Spleen (tissue), 11 donors: ENCODE measurements at regions not wholly inside any gene's neighbourhood (a gene's known extent, or its start where the extent isn't known, plus 50 kb on each side); places are given as distances from the start of the nearest gene placed in this dataset.
"Not testable (repeated sequence)": the region's sequence is repeated elsewhere in the genome, so short reads cannot be mapped to it uniquely, and the experiment has no call there.

ENCODE experiments used
- DNase-seq: peaks from one replicate; pipeline ENCODE4 v3.0.0-alpha.2; 2020
- H3K27ac ChIP-seq, 8 donors: fragments of 200-600 bp; sonication (generic) in 7 of 8; 1 replicate in 4 of 8; 2 replicates in 4 of 8; pipeline versions ENCODE4 v1.5.0 to v1.8.0; 2016 to 2021; ENCODE audit warnings: inconsistent platforms in 4 of 8, mild to moderate bottlenecking in 4 of 8, moderate library complexity in 1 of 8
- H3K27me3 ChIP-seq, 7 donors: fragments of 200-600 bp; sonication (generic) in 6 of 7; replicated peaks in 1 of 7; 1 replicate in 4 of 7; 2 replicates in 3 of 7; pipeline versions ENCODE4 v1.5.0 to v1.8.0; 2016 to 2021; ENCODE audit warnings: inconsistent platforms in 3 of 7, mild to moderate bottlenecking in 1 of 7
- H3K36me3 ChIP-seq, 6 donors: fragments of 200-600 bp; sonication (generic) in 5 of 6; 1 replicate in 4 of 6; 2 replicates in 2 of 6; pipeline versions ENCODE4 v1.5.0 to v1.8.0; 2016 to 2021; ENCODE audit warnings: inconsistent platforms in 2 of 6
- H3K4me1 ChIP-seq, 6 donors: fragments of 200-600 bp; sonication (generic) in 5 of 6; 1 replicate in 3 of 6; 2 replicates in 3 of 6; pipeline versions ENCODE4 v1.5.0 to v1.8.0; 2016 to 2021; ENCODE audit warnings: inconsistent platforms in 3 of 6
- H3K4me3 ChIP-seq, 8 donors: fragments of 200-600 bp; sonication (generic) in 7 of 8; 1 replicate in 4 of 8; 2 replicates in 4 of 8; pipeline versions ENCODE4 v1.5.0 to v1.8.0; 2016 to 2021; ENCODE audit warnings: inconsistent platforms in 4 of 8, mild to moderate bottlenecking in 4 of 8, moderate library complexity in 2 of 8
- H3K9me3 ChIP-seq, 8 donors: fragments of 200-600 bp; sonication (generic) in 7 of 8; 1 replicate in 4 of 8; 2 replicates in 4 of 8; pipeline versions ENCODE4 v1.5.0 to v1.8.0; 2016 to 2021; ENCODE audit warnings: inconsistent platforms in 4 of 8
- POLR2A ChIP-seq, 3 donors: fragments of 450-650 bp; IDR thresholded peaks; one replicate each; pipeline ENCODE4 v1.5.1; 2017; ENCODE audit warnings: antibody characterized with exemption in 3 of 3, mild to moderate bottlenecking in 1 of 3
- POLR2AphosphoS5 ChIP-seq, 3 donors: sonication (generic); formaldehyde crosslinking; IDR thresholded peaks; one replicate each; pipeline ENCODE4 v1.5.1; 2017; ENCODE audit warnings: antibody characterized with exemption in 3 of 3
- WGBS, 5 donors: extraction: QIAGEN DNeasy Blood & Tissue Kit in 3 of 5; methylation state at CpG; one replicate each; pipeline versions ENCODE4 v1.1.5 to v1.1.7; 2013 to 2018; 5-methylcytosine and 5-hydroxymethylcytosine counted together
- intact Hi-C: fragments of 100-400 bp; cut with DNase I; formaldehyde crosslinking; loops from one replicate; pipeline ENCODE4 v1.15.0; 2023; ENCODE audit warnings: low total_unique reads
- TF ChIP-seq, protein P1 (sequence below), 11 experiments: fragments of 200-600 bp in 7 of 11; fragments of 450-650 bp in 4 of 11; sonication (generic) in 4 of 11; IDR thresholded peaks in 8 of 11; conservative IDR thresholded peaks in 3 of 11; 1 replicate in 7 of 11; 2 replicates in 4 of 11; pipeline versions ENCODE4 v1.4.0 to v1.8.0; 2016 to 2021; ENCODE audit warnings: antibody characterized with exemption in 11 of 11, inconsistent platforms in 4 of 11, mild to moderate bottlenecking in 1 of 11
- donor health status: healthy with polysubstance abuse.
- donor health status: DM: no; HTN: no; CAD: no; lungs with moderate emphysema.
- donor health status: DM: no; HTN: no; CAD: no.
- donor health status: Bipolar disorder and iron deficiency.
- donor health status: healthy.
- donor health status: DM: no; HTN: no; CAD: no.
- donor health status: DM: yes; HTN: yes; CAD: no.

DNA sequence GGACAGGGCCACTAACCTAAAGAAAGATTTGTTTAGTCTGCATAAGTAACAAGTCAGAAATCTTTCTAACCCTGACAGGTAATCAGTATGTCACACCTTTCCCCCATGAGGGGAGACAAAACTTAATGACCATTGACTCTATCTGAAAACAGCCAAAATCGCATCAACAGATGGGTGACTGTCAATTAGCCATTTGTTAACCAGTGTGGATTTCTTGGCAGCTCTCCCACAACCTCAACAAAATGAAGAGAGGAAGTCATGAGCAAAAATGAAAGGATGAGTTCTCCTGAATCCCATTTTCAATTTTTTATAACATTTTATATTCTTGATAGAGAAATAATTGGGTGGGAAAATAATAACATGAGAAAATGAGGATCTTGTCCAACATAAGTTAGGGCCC, 84.6 kb upstream of the SNX2 start:
- 24 to 63% (median 42%) methylated on average over 1 of the region's 1 CpG for WGBS, 5 donors
- Histone ChIP-seq H3K4me3 (no peak overlapping the region), H3K27me3 (no peaks in the 10 kb centered on the region), H3K27ac (no peak overlapping the region), H3K9me3 (no peaks in the 10 kb centered on the region), H3K36me3 (no peaks in the 10 kb centered on the region), H3K4me1 (peaks cover 0 to 11% (median 3%) of the 10 kb centered on the region in 6 donors)
- intact Hi-C loops: no loop called here
- TF ChIP-seq, protein P1, sequence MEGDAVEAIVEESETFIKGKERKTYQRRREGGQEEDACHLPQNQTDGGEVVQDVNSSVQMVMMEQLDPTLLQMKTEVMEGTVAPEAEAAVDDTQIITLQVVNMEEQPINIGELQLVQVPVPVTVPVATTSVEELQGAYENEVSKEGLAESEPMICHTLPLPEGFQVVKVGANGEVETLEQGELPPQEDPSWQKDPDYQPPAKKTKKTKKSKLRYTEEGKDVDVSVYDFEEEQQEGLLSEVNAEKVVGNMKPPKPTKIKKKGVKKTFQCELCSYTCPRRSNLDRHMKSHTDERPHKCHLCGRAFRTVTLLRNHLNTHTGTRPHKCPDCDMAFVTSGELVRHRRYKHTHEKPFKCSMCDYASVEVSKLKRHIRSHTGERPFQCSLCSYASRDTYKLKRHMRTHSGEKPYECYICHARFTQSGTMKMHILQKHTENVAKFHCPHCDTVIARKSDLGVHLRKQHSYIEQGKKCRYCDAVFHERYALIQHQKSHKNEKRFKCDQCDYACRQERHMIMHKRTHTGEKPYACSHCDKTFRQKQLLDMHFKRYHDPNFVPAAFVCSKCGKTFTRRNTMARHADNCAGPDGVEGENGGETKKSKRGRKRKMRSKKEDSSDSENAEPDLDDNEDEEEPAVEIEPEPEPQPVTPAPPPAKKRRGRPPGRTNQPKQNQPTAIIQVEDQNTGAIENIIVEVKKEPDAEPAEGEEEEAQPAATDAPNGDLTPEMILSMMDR (IDR thresholded peaks at IDR 0.05 in 8 of 11, conservative IDR thresholded peaks at IDR 0.05 in 3 of 11): no peak
- no peak for TF ChIP-seq POLR2A (IDR thresholded peaks at IDR 0.05)
- no peak for TF ChIP-seq POLR2AphosphoS5 (IDR thresholded peaks at IDR 0.05)
- no peak for DNase-seq

DNA sequence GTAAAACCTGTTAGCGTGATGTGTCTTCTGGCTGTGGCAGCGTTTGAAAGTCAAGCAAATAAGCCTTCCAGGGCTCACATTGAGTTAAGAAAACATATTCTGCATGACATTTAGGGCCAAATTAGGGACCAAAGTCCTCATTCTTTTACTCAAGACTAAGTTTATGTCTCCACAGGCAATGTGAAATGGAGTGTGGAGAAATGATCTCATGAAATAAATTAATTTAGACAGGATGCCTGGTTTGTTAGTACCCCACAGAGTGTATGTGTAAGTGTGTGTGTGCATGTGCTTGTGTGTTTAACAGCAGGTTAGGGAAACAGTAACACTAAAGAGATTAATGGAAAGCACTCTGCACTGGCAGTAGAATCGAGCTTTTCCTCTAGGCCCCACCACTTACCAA, 82.9 kb upstream of the SNX2 start:
- Histone ChIP-seq H3K4me1 (peaks cover 0 to 20% (median 9%) of the 10 kb centered on the region in 6 donors), H3K27me3 (no peaks in the 10 kb centered on the region), H3K4me3 (no peak overlapping the region), H3K36me3 (no peaks in the 10 kb centered on the region), H3K27ac (no peak overlapping the region), H3K9me3 (no peaks in the 10 kb centered on the region)
- intact Hi-C loops: no loop called here
- no peak for DNase-seq
- 68 to 89% (median 83%) methylated on average over 3 of the region's 3 CpGs for WGBS, 5 donors
- TF ChIP-seq POLR2A (IDR thresholded peaks at IDR 0.05): no peak
- TF ChIP-seq, protein P1 (IDR thresholded peaks at IDR 0.05 in 8 of 11, conservative IDR thresholded peaks at IDR 0.05 in 3 of 11): no peak
- no peak for TF ChIP-seq POLR2AphosphoS5 (IDR thresholded peaks at IDR 0.05)

DNA sequence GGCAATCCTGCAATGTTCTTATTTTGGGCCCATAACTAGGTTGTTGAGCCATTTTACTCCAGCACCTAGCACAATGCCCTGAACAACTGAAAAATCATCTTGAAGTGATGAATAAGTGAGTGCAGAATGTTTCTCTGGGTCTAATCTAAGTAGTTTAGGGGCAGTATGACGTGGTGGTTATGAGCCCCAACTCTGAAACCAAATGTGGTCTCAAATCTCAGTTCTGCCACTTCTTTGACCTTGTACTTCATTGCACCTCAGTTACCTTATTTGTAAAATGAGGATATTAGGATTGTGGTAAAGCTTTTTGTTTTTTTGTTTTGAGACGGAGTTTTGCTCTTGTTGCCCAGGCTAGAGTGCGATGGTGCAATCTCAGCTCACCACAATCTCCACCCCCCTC, 80.9 kb upstream of the SNX2 start:
- no peak overlapping the region for H3K4me3 ChIP-seq
- DNase-seq: no peak
- no peak overlapping the region for H3K27ac ChIP-seq
- intact Hi-C loops: no loop called here
- no peaks in the 10 kb centered on the region for H3K9me3 ChIP-seq
- no peaks in the 10 kb centered on the region for H3K27me3 ChIP-seq
- TF ChIP-seq POLR2AphosphoS5 (IDR thresholded peaks at IDR 0.05): no peak
- TF ChIP-seq POLR2A (IDR thresholded peaks at IDR 0.05): no peak
- TF ChIP-seq, protein P1 (IDR thresholded peaks at IDR 0.05 in 8 of 11, conservative IDR thresholded peaks at IDR 0.05 in 3 of 11): no peak
- 64 to 81% (median 76%) methylated on average over 3 of the region's 3 CpGs for WGBS, 5 donors
- H3K36me3 ChIP-seq: no peaks in the 10 kb centered on the region
- H3K4me1 ChIP-seq: peaks cover 0 to 33% (median 14%) of the 10 kb centered on the region in 6 donors

DNA sequence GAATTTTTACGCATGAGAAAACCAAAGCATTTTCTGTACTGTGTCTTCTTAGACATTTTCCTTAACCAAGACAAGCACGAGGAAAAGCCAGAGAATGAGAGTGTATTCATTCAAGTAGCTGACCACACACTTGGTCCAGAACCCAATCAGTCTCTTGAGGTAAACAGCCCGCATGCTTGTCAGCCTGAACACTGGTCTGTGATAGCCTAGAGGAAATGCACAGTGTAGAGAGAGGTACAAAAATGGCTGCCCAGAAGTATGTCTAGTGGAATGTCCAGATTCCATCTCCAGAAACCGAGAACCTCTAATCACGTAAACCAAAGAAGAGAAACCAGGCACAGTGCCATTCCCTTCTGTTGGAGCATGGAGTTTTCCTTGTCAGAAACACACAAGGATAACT, 80.0 kb upstream of the SNX2 start:
- no peaks in the 10 kb centered on the region for H3K27me3 ChIP-seq
- no peak overlapping the region for H3K4me3 ChIP-seq
- peaks cover 0 to 26% (median 13%) of the 10 kb centered on the region in 6 donors for H3K4me1 ChIP-seq
- TF ChIP-seq POLR2A (IDR thresholded peaks at IDR 0.05) (no peak), POLR2AphosphoS5 (IDR thresholded peaks at IDR 0.05) (no peak)
- TF ChIP-seq, protein P1 (IDR thresholded peaks at IDR 0.05 in 8 of 11, conservative IDR thresholded peaks at IDR 0.05 in 3 of 11): no peak
- intact Hi-C loops: no loop called here
- H3K9me3 ChIP-seq: no peaks in the 10 kb centered on the region
- DNase-seq: no peak
- no peaks in the 10 kb centered on the region for H3K36me3 ChIP-seq
- H3K27ac ChIP-seq: no peak overlapping the region
- 86 to 94% (median 88%) methylated on average over 5 of the region's 5 CpGs for WGBS, 5 donors

DNA sequence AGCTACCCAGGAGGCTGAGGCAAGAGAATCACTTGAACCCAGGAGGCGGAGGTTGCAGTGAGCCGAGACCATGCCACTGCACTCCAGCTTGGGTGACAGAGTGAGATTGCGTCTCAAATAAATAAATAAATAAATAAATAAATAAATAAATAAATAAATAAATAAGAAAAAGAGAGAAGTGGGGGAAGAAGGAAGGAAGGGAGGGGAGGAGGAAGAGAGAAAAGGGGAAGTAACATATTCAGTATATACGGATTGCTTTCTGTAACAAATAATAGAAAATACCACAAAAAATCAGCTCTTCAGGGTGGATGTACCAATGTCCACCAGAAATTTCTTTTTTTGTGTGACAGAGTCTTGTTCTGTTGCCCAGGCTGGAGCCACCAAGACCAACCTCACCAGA, 78.1 kb upstream of the SNX2 start:
- H3K9me3 ChIP-seq, H3K27me3 ChIP-seq, DNase-seq, H3K36me3 ChIP-seq, intact Hi-C loops, H3K4me3 ChIP-seq: not testable (repeated sequence)
- 59 to 72% (median 67%) methylated on average over 4 of the region's 4 CpGs for WGBS, 5 donors
- Histone ChIP-seq H3K4me1 (peaks cover 0 to 30% (median 11%) of the 10 kb centered on the region in 6 donors), H3K27ac (peak overlapping the region in 5 of 8 donors; percentile 41 to 73 (median 57))
